ENCODE measurements at regions not wholly inside any gene's neighbourhood (a gene's known extent, or its start where the extent isn't known, plus 50 kb on each side); places are given as distances from the start of the nearest gene placed in this dataset.

GRCh38 chr4:12206091-12206490 is 777.4 kb upstream of the HS3ST1 start:
- H3K4me3 ChIP-seq, result no peak overlapping the region
- 60 to 83% (median 77%) methylated on average over 4 of the region's 4 CpGs for WGBS, 5 donors
- H3K27ac ChIP-seq, result no peak overlapping the region
- H3K4me1 ChIP-seq, result no peaks in the 10 kb centered on the region
- TF ChIP-seq POLR2AphosphoS5 (IDR thresholded peaks at IDR 0.05) (no peak), POLR2A (IDR thresholded peaks at IDR 0.05) (no peak)
- TF ChIP-seq, protein P1, sequence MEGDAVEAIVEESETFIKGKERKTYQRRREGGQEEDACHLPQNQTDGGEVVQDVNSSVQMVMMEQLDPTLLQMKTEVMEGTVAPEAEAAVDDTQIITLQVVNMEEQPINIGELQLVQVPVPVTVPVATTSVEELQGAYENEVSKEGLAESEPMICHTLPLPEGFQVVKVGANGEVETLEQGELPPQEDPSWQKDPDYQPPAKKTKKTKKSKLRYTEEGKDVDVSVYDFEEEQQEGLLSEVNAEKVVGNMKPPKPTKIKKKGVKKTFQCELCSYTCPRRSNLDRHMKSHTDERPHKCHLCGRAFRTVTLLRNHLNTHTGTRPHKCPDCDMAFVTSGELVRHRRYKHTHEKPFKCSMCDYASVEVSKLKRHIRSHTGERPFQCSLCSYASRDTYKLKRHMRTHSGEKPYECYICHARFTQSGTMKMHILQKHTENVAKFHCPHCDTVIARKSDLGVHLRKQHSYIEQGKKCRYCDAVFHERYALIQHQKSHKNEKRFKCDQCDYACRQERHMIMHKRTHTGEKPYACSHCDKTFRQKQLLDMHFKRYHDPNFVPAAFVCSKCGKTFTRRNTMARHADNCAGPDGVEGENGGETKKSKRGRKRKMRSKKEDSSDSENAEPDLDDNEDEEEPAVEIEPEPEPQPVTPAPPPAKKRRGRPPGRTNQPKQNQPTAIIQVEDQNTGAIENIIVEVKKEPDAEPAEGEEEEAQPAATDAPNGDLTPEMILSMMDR (IDR thresholded peaks at IDR 0.05 in 8 of 11, conservative IDR thresholded peaks at IDR 0.05 in 3 of 11), result no peak
- H3K27me3 ChIP-seq (replicated peaks in 1 of 7), result no peaks in the 10 kb centered on the region
- H3K9me3 ChIP-seq, result no peaks in the 10 kb centered on the region
- H3K36me3 ChIP-seq, result no peaks in the 10 kb centered on the region
- DNase-seq, result no peak
- intact Hi-C loops (cut with DNase I; ENCODE audit: low total_unique reads), result no loop called here

- TF ChIP-seq POLR2A (IDR thresholded peaks at IDR 0.05) (no peak), POLR2AphosphoS5 (IDR thresholded peaks at IDR 0.05) (no peak)
- TF ChIP-seq, protein P1 (IDR thresholded peaks at IDR 0.05 in 8 of 11, conservative IDR thresholded peaks at IDR 0.05 in 3 of 11), result no peak
- DNase-seq, result no peak
- H3K27ac ChIP-seq, result no peak overlapping the region
- no peaks in the 10 kb centered on the region for H3K36me3 ChIP-seq
- H3K9me3 ChIP-seq, result peaks cover 0 to 11% (median 0%) of the 10 kb centered on the region in 8 donors
- H3K4me3 ChIP-seq, result no peak overlapping the region
- intact Hi-C loops (cut with DNase I; ENCODE audit: low total_unique reads), result no loop called here
- no peaks in the 10 kb centered on the region for H3K4me1 ChIP-seq
- WGBS, 5 donors, result 73 to 81% (median 78%) methylated on average over 4 of the region's 4 CpGs
- H3K27me3 ChIP-seq (replicated peaks in 1 of 7), result no peaks in the 10 kb centered on the region
These were observed 775.3 kb upstream of the HS3ST1 start for GRCh38 chr4:12203945-12204344.

- no peak overlapping the region for H3K4me3 ChIP-seq
- H3K4me1 ChIP-seq, result no peaks in the 10 kb centered on the region
- no peaks in the 10 kb centered on the region for H3K27me3 ChIP-seq (replicated peaks in 1 of 7)
- intact Hi-C loops (cut with DNase I; ENCODE audit: low total_unique reads), result no loop called here
- WGBS, 5 donors, result 78 to 84% (median 84%) methylated on average over 3 of the region's 3 CpGs
- no peak for DNase-seq
- H3K9me3 ChIP-seq, result peaks cover 0 to 16% (median 2%) of the 10 kb centered on the region in 8 donors
- no peaks in the 10 kb centered on the region for H3K36me3 ChIP-seq
- H3K27ac ChIP-seq, result no peak overlapping the region
- no peak for TF ChIP-seq POLR2A (IDR thresholded peaks at IDR 0.05)
- TF ChIP-seq POLR2AphosphoS5 (IDR thresholded peaks at IDR 0.05), result no peak
- TF ChIP-seq, protein P1 (IDR thresholded peaks at IDR 0.05 in 8 of 11, conservative IDR thresholded peaks at IDR 0.05 in 3 of 11), result no peak
These were observed 771.5 kb upstream of the HS3ST1 start for GRCh38 chr4:12200226-12200625.

DNA sequence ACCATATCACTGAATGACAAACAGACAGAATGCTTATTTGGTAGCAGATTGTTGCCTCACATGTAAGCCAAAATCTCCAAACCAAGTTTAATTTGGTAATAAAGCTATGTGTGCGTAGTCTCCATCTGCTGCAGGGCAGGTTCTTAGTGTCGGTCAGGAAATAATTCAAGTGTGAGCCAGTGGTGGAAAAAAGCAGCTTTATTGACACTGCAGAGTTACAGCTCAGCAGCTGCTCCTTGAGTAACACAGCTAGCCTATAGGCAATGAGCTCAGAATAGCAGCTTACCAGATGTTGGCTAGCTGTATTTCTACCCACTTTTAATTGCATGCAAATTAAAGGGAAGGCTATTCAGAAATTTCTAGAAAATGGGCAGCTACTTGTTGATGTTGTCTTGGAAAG is 757.8 kb upstream of the HS3ST1 start:
- 81 to 96% (median 84%) methylated on average over 2 of the region's 2 CpGs for WGBS, 5 donors

More for the DNA sequence above, 757.8 kb upstream of the HS3ST1 start:
- H3K4me1 ChIP-seq, result no peaks in the 10 kb centered on the region
- TF ChIP-seq POLR2A (IDR thresholded peaks at IDR 0.05), result no peak
- TF ChIP-seq POLR2AphosphoS5 (IDR thresholded peaks at IDR 0.05), result no peak
- TF ChIP-seq, protein P1 (IDR thresholded peaks at IDR 0.05 in 8 of 11, conservative IDR thresholded peaks at IDR 0.05 in 3 of 11), result no peak
- no peak for DNase-seq
- no peaks in the 10 kb centered on the region for H3K9me3 ChIP-seq
- H3K36me3 ChIP-seq, result no peaks in the 10 kb centered on the region
- no peak overlapping the region for H3K4me3 ChIP-seq
- H3K27me3 ChIP-seq (replicated peaks in 1 of 7), result no peaks in the 10 kb centered on the region
- intact Hi-C loops (cut with DNase I; ENCODE audit: low total_unique reads), result no loop called here
- H3K27ac ChIP-seq, result no peak overlapping the region
